GM23248 (cell line): ENCODE measurements at regions not wholly inside any gene's neighbourhood (a gene's known extent, or its start where the extent isn't known, plus 50 kb on each side); places are given as distances from the start of the nearest gene placed in this dataset.

Experiments
- DNase-seq: peaks from one replicate; pipeline ENCODE4 v3.0.0-alpha.2; 2015
- H2AFZ ChIP-seq: fragments of 200-600 bp; sonication (generic); 2 replicates; pipeline ENCODE4 v1.6.1; 2016; ENCODE audit warnings: antibody characterized with exemption
- H3F3A ChIP-seq: fragments of 200-600 bp; sonication (generic); 2 replicates; pipeline ENCODE4 v1.6.1; 2016; ENCODE audit warnings: mild to moderate bottlenecking, antibody characterized with exemption, mixed run types; ENCODE audit not compliant: insufficient read depth
- H3K27ac ChIP-seq: fragments of 200-600 bp; sonication (generic); 2 replicates; pipeline ENCODE4 v1.5.1; 2016; ENCODE audit warnings: mild to moderate bottlenecking
- H3K27me3 ChIP-seq: fragments of 200-600 bp; sonication (generic); replicated peaks from 2 replicates; pipeline ENCODE4 v1.6.1; 2016; ENCODE audit warnings: mild to moderate bottlenecking; ENCODE audit not compliant: insufficient read depth
- H3K36me3 ChIP-seq: fragments of 200-600 bp; sonication (generic); 2 replicates; pipeline ENCODE4 v1.6.1; 2016; ENCODE audit warnings: low read depth, mild to moderate bottlenecking
- H3K4me1 ChIP-seq: fragments of 200-600 bp; sonication (generic); 2 replicates; pipeline ENCODE4 v1.6.1; 2016; ENCODE audit warnings: mild to moderate bottlenecking; ENCODE audit not compliant: insufficient read depth
- H3K4me2 ChIP-seq: fragments of 200-600 bp; sonication (generic); one replicate; pipeline ENCODE4 v1.6.1; 2016; ENCODE audit warnings: mild to moderate bottlenecking; ENCODE audit not compliant: unreplicated experiment
- H3K4me3 ChIP-seq: fragments of 200-600 bp; sonication (generic); 2 replicates; pipeline ENCODE4 v1.5.1; 2016; ENCODE audit warnings: mild to moderate bottlenecking
- H3K79me2 ChIP-seq: fragments of 200-600 bp; sonication (generic); 2 replicates; pipeline ENCODE4 v1.6.1; 2016; ENCODE audit warnings: mild to moderate bottlenecking; ENCODE audit not compliant: insufficient read depth
- H3K9ac ChIP-seq: fragments of 200-600 bp; sonication (generic); 2 replicates; pipeline ENCODE4 v1.6.1; 2016; ENCODE audit warnings: mild to moderate bottlenecking
- H3K9me2 ChIP-seq: fragments of 200-600 bp; sonication (generic); 2 replicates; pipeline ENCODE4 v1.6.1; 2016; ENCODE audit warnings: mixed run types, mild to moderate bottlenecking, moderate library complexity; ENCODE audit not compliant: insufficient read depth
- H3K9me3 ChIP-seq: fragments of 200-600 bp; sonication (generic); one replicate; pipeline ENCODE4 v1.6.1; 2017; ENCODE audit warnings: low read depth
- H4K20me1 ChIP-seq: fragments of 200-600 bp; sonication (generic); 2 replicates; pipeline ENCODE4 v1.6.0; 2016; ENCODE audit not compliant: insufficient read depth
- EZH2 ChIP-seq: fragments of 200-600 bp; sonication (generic); IDR thresholded peaks from 2 replicates; pipeline ENCODE4 v1.6.1; 2018; ENCODE audit warnings: antibody characterized with exemption, mild to moderate bottlenecking; ENCODE audit not compliant: insufficient read depth, poor library complexity, severe bottlenecking
- EZH2phosphoT487 ChIP-seq: fragments of 200-600 bp; sonication (generic); IDR thresholded peaks from 2 replicates; pipeline ENCODE4 v1.6.1; 2018; ENCODE audit warnings: antibody characterized with exemption, moderate library complexity, mild to moderate bottlenecking, low read depth; ENCODE audit not compliant: insufficient read depth
- WGBS, 2 experiments: methylation state at CpG; one replicate each; pipeline ENCODE4 v1.1.6; 2015 to 2017; ENCODE audit warnings: low lambda C conversion rate in 2 of 2, low coverage in 1 of 2; ENCODE audit errors: missing lambda C conversion rate in 2 of 2; 5-methylcytosine and 5-hydroxymethylcytosine counted together
- in situ Hi-C: fragments of 300-500 bp; cut with MboI; formaldehyde crosslinking; loops from 2 replicates; pipeline ENCODE4 v1.15.0; 2020

DNA sequence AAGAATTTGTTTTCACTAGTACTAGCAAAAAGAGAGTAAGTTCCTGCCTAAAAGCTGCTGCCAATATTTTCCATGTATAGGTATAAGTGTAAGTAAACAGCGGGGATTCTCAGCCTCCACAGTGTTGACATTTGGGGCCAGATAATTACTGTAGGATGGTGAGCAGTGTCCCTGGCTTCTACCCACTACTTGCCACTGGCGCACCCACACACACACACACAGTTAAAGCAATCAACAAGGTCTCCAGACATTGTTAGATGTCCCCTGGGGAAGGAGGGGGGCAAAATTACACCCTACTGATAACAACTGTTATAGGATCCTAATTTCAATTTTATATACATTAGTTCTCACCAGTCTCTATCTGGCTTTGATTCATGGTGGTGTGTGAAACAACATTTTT is 417.0 kb upstream of the PSMD7 start:
- no peak for DNase-seq
- Histone ChIP-seq H3K36me3 (no peaks in the 10 kb centered on the region), H3K9me2 (no peaks in the 10 kb centered on the region), H3K27me3 (peaks cover 19% of the 10 kb centered on the region), H3K79me2 (no peaks in the 10 kb centered on the region), H2AFZ (no peak overlapping the region), H3K9me3 (no peaks in the 10 kb centered on the region), H4K20me1 (no peaks in the 10 kb centered on the region), H3F3A (no peaks in the 10 kb centered on the region), H3K4me3 (no peak overlapping the region), H3K4me1 (no peaks in the 10 kb centered on the region), H3K27ac (no peak overlapping the region), H3K4me2 (no peak overlapping the region), H3K9ac (no peak overlapping the region)
- in situ Hi-C loops, result no loop called here
- TF ChIP-seq EZH2, result no peak
- WGBS, 2 experiments, result 57 to 69% methylated on average over 2 of the region's 2 CpGs

DNA sequence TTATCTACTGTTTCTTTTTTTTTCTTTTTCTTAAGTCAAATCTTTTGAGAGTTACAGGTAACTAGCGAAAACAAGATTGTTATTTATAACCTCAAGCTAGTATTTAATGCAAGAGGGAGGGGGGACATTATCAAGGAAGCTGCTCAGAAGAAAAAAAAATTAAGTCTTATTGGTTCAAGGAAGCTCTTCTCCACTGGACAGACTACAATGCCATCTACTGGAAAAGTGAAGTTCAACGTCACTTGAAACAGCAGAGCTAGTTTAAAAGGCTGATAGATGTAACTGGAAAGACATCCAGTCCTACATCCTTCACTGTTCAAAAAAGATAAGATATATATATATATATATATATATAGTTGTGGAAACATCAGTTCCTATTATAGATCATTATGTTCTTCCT is 418.0 kb upstream of the PSMD7 start:
- 1 to 3% methylated on average over 2 of the region's 2 CpGs for WGBS, 2 experiments
- no peaks in the 10 kb centered on the region for H3K9me2 ChIP-seq
- no peaks in the 10 kb centered on the region for H3K79me2 ChIP-seq
- no peak for TF ChIP-seq EZH2phosphoT487
- TF ChIP-seq EZH2, result no peak
- no peak overlapping the region for H3K4me2 ChIP-seq
- no peak overlapping the region for H2AFZ ChIP-seq
- no peak overlapping the region for H3K27ac ChIP-seq
- H3K36me3 ChIP-seq, result no peaks in the 10 kb centered on the region
- no peak overlapping the region for H3K4me3 ChIP-seq
- H3F3A ChIP-seq, result no peaks in the 10 kb centered on the region
- no peaks in the 10 kb centered on the region for H4K20me1 ChIP-seq
- in situ Hi-C loops, result no loop called here
- H3K4me1 ChIP-seq, result no peaks in the 10 kb centered on the region
- H3K27me3 ChIP-seq, result peaks cover 24% of the 10 kb centered on the region
- peak; percentile 73 for DNase-seq
- H3K9ac ChIP-seq, result no peak overlapping the region
- no peaks in the 10 kb centered on the region for H3K9me3 ChIP-seq

DNA sequence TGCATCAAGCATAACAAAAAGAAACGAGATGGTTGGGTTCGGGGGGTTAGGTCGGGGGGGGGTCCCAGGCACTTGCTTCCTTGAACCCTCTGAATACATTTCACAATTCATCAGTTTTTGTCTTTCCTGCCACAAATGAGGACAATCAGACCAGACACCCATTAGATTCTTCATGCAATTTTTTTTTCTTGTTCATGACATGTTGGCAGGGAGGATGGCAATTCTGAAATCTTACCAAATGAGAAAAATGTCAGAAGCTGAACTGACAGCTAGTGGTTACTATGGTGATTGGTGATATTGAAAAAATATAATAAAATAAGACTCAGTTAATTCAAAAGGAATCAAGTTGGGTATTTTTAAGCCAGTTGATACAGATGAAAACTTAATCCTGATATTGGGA is 419.5 kb upstream of the PSMD7 start:
- no peak overlapping the region for H2AFZ ChIP-seq
- in situ Hi-C loops, result no loop called here
- no peak overlapping the region for H3K4me2 ChIP-seq
- H3K9me3 ChIP-seq, result no peaks in the 10 kb centered on the region
- no peaks in the 10 kb centered on the region for H3K9me2 ChIP-seq
- 14 to 26% methylated on average over 3 of the region's 3 CpGs for WGBS, 2 experiments
- H3K79me2 ChIP-seq, result no peaks in the 10 kb centered on the region
- peaks cover 23% of the 10 kb centered on the region for H3K27me3 ChIP-seq
- H3K36me3 ChIP-seq, result no peaks in the 10 kb centered on the region
- no peak for DNase-seq
- H3K27ac ChIP-seq, result no peak overlapping the region
- no peaks in the 10 kb centered on the region for H3K4me1 ChIP-seq
- no peak overlapping the region for H3K9ac ChIP-seq
- no peaks in the 10 kb centered on the region for H3F3A ChIP-seq
- no peak overlapping the region for H3K4me3 ChIP-seq
- H4K20me1 ChIP-seq, result no peaks in the 10 kb centered on the region
- TF ChIP-seq EZH2, result no peak
- TF ChIP-seq EZH2phosphoT487, result no peak

DNA sequence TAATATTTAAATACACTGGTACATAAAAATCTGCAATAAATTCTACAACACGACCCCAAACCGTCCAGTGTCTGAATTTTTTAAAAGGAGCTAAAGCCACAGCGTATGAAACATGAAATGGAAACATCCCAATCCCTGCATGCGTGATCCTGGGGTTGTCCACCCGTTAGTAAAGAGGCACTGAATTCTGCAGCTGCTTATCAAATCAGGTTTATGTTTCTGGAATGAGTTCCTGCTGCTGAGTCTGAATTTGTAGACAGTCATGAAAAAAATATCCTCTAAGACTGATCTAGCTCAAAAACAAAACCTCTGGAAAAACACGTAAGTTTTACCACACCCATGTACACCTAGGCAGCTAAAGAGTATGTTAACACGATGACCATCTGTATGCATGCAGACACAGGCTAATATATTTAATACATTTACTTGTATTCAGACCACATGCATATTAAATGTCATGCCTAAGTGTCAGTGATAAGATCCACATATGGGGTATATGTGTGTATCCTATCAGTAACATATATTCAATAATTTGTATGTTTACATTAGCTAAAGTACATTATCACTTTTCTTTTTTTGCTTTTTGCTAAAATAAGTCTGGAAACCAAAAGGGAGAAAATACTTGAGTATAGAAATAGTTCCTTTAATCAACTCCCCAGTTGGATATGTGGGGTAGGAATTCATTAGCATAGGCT is 420.5 kb upstream of the PSMD7 start:
- Histone ChIP-seq H3F3A (no peaks in the 10 kb centered on the region), H3K9me2 (no peaks in the 10 kb centered on the region), H3K79me2 (no peaks in the 10 kb centered on the region), H3K36me3 (no peaks in the 10 kb centered on the region), H3K27ac (no peak overlapping the region), H3K27me3 (peaks cover 21% of the 10 kb centered on the region), H3K9ac (no peak overlapping the region), H4K20me1 (no peaks in the 10 kb centered on the region), H2AFZ (no peak overlapping the region), H3K4me2 (no peak overlapping the region), H3K9me3 (no peaks in the 10 kb centered on the region), H3K4me1 (no peaks in the 10 kb centered on the region), H3K4me3 (no peak overlapping the region)
- no peak for DNase-seq
- in situ Hi-C loops, result no loop called here
- TF ChIP-seq EZH2phosphoT487 (no peak), EZH2 (no peak)
- WGBS, 2 experiments, result 34 to 40% methylated on average over 7 of the region's 7 CpGs

DNA sequence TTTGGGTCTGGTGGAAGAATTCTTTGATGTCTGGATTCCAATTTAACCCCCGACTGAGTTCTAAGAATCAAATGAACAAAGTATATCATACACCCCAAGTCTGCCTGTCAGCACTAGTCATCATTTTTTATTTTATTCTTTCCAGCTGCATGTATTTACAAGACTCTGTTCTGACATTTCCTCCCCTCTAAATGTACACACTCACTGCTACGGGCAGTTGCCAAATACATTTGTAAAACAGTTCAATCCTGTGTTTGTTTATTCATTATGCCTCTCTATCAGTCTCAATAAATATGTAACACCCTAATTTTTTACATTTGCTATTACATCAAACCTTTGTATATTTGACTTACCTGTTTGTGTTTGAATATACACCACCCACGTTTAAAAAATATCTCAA is 422.3 kb upstream of the PSMD7 start:
- Histone ChIP-seq H3K9me3 (no peaks in the 10 kb centered on the region), H3K79me2 (no peaks in the 10 kb centered on the region), H3K27ac (no peak overlapping the region), H3K9me2 (no peaks in the 10 kb centered on the region), H3K27me3 (peaks cover 21% of the 10 kb centered on the region), H3K4me2 (no peak overlapping the region), H3K4me3 (no peak overlapping the region), H3K9ac (no peak overlapping the region), H4K20me1 (no peaks in the 10 kb centered on the region), H3K4me1 (no peaks in the 10 kb centered on the region), H2AFZ (no peak overlapping the region), H3K36me3 (no peaks in the 10 kb centered on the region), H3F3A (no peaks in the 10 kb centered on the region)
- in situ Hi-C loops, result no loop called here
- no peak for TF ChIP-seq EZH2
- TF ChIP-seq EZH2phosphoT487, result no peak
- no peak for DNase-seq
- WGBS, 2 experiments, result 0 to 1% methylated on average over 3 of the region's 3 CpGs
